ENCODE measurements at regions not wholly inside any gene's neighbourhood (a gene's known extent, or its start where the extent isn't known, plus 50 kb on each side); places are given as distances from the start of the nearest gene placed in this dataset.

GRCh38 chr14:22458737-22459136 lies 130.3 kb downstream of the DAD1 start:
- TF ChIP-seq POLR2AphosphoS5 (IDR thresholded peaks at IDR 0.05; ENCODE audit: borderline replicate concordance, low read depth, low read length) (no peak), FOXP2 (optimal IDR thresholded peaks at IDR 0.05; ENCODE audit: control extremely low read depth, extremely low read length, insufficient read depth) (no peak)

Data from SK-N-MC (cell line).